ENCODE measurements at regions not wholly inside any gene's neighbourhood (a gene's known extent, or its start where the extent isn't known, plus 50 kb on each side); places are given as distances from the start of the nearest gene placed in this dataset.

DNA sequence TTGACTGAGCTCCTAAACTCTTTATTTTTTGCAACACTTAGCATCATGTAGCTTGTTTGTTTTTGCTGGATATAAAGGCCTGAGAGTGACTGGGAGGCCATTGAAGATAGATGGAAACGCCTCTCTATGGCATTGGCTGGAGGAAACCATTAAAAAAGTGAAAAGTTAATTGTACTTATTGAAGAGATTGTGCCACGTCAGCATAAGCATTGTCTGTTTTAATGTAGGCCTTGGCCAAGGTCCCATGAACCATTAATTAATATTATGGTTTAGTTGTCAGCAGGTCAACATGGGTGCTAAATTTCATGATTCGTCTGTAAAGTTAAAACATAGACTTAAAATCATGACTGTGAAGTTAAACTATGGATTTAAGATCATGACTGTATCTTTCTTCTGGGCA is 178.6 kb downstream of the GATA3 start:
- Histone ChIP-seq H3K4me1 (ENCODE audit: low read depth) (no peaks in the 10 kb centered on the region), H3K4me3 (no peak overlapping the region), H3K9me3 (no peaks in the 10 kb centered on the region), H3K36me3 (ENCODE audit: low read depth) (no peaks in the 10 kb centered on the region)
- intact Hi-C loops (cut with DNase I, micrococcal nuclease), result no loop called here
- no peak for DNase-seq
- TF ChIP-seq, protein P1, sequence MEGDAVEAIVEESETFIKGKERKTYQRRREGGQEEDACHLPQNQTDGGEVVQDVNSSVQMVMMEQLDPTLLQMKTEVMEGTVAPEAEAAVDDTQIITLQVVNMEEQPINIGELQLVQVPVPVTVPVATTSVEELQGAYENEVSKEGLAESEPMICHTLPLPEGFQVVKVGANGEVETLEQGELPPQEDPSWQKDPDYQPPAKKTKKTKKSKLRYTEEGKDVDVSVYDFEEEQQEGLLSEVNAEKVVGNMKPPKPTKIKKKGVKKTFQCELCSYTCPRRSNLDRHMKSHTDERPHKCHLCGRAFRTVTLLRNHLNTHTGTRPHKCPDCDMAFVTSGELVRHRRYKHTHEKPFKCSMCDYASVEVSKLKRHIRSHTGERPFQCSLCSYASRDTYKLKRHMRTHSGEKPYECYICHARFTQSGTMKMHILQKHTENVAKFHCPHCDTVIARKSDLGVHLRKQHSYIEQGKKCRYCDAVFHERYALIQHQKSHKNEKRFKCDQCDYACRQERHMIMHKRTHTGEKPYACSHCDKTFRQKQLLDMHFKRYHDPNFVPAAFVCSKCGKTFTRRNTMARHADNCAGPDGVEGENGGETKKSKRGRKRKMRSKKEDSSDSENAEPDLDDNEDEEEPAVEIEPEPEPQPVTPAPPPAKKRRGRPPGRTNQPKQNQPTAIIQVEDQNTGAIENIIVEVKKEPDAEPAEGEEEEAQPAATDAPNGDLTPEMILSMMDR (IDR thresholded peaks at IDR 0.05), result no peak
- ATAC-seq, result no peak

DNA sequence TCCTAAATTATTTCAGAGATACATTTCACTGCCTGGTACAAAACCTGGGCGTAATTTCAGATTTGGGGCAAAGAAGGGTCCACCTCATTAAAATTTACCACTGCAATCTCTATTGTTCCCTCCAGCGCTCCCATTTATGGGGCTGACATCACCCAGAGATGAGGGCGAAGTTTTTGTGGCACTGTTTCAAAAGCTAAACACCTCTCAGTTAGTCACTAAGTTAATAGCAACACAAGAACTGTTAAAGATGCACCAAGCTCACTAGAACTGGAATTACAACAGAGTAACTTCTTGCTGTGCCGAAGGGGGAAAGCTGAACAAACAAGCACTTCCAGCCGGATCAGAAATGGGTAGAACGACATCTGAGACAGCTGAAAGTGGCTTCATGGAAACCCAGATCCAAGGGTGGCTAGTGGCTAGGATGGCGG is 179.4 kb downstream of the GATA3 start:
- ATAC-seq, result no peak
- intact Hi-C loops (cut with DNase I, micrococcal nuclease), result no loop called here
- no peaks in the 10 kb centered on the region for H3K36me3 ChIP-seq (ENCODE audit: low read depth)
- TF ChIP-seq, protein P1 (IDR thresholded peaks at IDR 0.05), result no peak
- no peaks in the 10 kb centered on the region for H3K4me1 ChIP-seq (ENCODE audit: low read depth)
- no peak for DNase-seq
- H3K9me3 ChIP-seq, result no peaks in the 10 kb centered on the region
- no peak overlapping the region for H3K4me3 ChIP-seq

DNA sequence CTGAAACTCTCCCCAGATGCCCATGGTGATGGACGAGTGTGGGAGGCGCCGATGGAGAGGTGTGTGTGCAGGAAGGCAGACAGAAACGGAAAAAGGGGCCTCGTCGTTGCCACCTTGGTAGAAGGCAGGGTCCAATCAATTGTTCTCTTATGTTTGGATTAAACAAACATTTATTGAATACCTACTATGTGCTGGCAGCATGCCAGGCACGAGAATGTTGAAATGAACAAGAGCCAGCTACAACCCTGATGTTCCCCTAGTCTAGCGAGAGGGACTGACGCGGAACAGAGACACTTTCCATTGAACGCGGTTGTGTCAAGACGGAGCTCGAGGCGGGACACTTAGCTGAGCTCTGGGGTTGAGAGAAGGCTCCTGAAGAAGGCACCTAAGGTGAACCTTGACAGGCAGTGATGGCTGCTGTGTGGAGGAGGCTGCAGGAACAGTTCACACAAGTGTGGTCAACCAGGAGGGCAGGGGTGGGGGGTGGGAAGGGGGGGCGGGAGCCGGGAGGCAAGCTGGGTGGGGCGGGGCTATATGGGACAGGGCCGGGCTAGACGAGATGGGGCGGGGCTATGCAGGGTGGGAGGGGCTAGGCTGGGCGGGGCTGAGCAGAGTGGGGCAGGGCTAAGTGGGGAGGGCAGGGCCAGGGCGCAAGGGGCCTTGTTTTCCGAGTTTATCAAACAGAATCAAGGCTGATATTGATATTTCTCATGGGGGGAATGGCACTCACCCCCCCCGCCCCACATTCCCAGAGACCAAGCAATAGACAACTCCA is 181.0 kb downstream of the GATA3 start:
- intact Hi-C loops (cut with DNase I, micrococcal nuclease), result no loop called here
- TF ChIP-seq, protein P1 (IDR thresholded peaks at IDR 0.05), result no peak
- DNase-seq, result no peak
- H3K4me1 ChIP-seq (ENCODE audit: low read depth), result no peaks in the 10 kb centered on the region
- H3K36me3 ChIP-seq (ENCODE audit: low read depth), result no peaks in the 10 kb centered on the region
- ATAC-seq, result no peak
- H3K9me3 ChIP-seq, result no peaks in the 10 kb centered on the region
- H3K4me3 ChIP-seq, result no peak overlapping the region

DNA sequence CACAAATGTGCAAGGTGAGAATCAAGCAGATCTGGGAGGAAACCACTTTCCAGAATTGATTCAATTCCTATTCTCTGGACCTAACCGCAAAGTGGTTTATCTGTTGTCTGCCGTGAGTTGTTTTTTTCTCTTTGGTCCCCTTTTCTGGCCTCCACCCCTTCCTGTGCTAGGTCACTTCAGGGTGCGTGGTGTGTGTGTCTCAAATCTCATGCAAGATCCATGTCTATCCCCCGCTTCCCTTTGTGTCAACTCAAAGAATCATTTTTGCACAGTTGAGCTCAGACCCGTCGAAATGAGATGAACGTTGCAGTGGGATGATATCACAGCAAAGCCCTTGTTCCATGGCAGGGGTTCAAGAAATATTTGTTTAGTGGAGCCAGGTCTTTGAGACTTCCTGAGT is 184.5 kb downstream of the GATA3 start:
- Histone ChIP-seq H3K36me3 (ENCODE audit: low read depth) (no peaks in the 10 kb centered on the region), H3K4me1 (ENCODE audit: low read depth) (no peaks in the 10 kb centered on the region), H3K9me3 (no peaks in the 10 kb centered on the region), H3K4me3 (no peak overlapping the region)
- no peak for DNase-seq
- ATAC-seq, result no peak
- intact Hi-C loops (cut with DNase I, micrococcal nuclease), result no loop called here
- TF ChIP-seq, protein P1 (IDR thresholded peaks at IDR 0.05), result no peak

DNA sequence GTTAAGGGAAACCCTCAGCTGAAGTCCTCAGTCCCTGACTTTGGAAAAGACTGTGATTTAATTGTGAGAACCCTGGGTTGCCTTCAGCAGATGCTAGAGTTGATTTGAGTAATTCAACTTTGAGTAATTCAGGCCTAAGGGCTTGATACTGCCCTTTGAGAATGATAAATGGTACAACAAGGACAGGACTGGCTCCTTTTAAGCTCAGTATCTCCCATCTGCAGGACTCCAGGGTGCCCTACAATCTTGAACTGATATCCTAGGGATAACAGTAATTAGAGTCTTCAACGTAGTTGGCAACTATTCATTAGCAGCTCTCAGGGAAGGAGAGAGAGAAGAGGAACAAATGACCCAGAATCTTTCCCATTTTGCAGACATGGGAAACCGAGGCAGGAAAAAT is 186.4 kb downstream of the GATA3 start:
- DNase-seq (no peak), ATAC-seq (no peak)
- Histone ChIP-seq H3K4me3 (no peak overlapping the region), H3K4me1 (ENCODE audit: low read depth) (no peaks in the 10 kb centered on the region), H3K36me3 (ENCODE audit: low read depth) (no peaks in the 10 kb centered on the region), H3K9me3 (no peaks in the 10 kb centered on the region)
- intact Hi-C loops (cut with DNase I, micrococcal nuclease), result no loop called here
- TF ChIP-seq, protein P1 (IDR thresholded peaks at IDR 0.05), result no peak

Data from mucosa of descending colon (tissue), 3 donors.